HEK293 (cell line): ENCODE measurements at regions not wholly inside any gene's neighbourhood (a gene's known extent, or its start where the extent isn't known, plus 50 kb on each side); places are given as distances from the start of the nearest gene placed in this dataset.

Source experiments
- TF ChIP-seq, protein P1 (sequence below): fragments of 450-650 bp; formaldehyde crosslinking; IDR thresholded peaks from 2 replicates; pipeline ENCODE4 v1.5.1; 2016; ENCODE audit warnings: missing biosample characterization, missing genetic modification characterization
- TF ChIP-seq, protein P2 (sequence below): fragments of 450-650 bp; formaldehyde crosslinking; IDR thresholded peaks from 2 replicates; pipeline ENCODE4 v1.5.1; 2016; ENCODE audit warnings: missing biosample characterization, missing genetic modification characterization

DNA sequence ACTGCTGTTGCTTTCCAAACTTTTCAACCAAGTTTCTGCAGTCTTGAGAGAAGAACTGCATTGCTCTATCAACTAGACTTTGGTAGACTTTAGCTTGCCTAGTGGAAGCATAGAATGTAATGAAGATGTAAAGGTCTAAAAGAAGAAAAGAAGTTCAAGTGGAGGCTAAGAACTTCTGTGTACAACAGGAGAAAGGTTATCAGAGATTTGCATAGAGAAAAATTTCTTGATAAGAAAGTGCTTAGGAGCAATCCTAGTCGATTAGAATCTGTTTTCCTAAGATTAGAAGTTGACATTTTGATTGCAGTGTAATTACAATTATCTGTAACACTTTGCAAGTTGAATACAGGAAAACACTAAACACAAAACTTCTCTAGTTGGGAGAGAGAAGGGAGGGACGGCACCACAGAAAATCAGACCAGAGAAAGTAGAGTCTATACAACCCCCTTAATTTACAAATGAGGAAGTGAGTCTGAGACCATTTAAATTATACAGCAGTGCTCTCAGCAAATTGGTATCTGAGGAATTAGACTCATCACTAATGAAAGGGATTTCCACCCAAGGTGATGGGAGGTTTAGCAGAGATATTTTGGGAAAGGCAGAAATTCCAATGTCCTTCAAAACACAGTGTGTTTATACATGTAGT lies 194.3 kb upstream of the MARCKS start:
- TF ChIP-seq, protein P1, sequence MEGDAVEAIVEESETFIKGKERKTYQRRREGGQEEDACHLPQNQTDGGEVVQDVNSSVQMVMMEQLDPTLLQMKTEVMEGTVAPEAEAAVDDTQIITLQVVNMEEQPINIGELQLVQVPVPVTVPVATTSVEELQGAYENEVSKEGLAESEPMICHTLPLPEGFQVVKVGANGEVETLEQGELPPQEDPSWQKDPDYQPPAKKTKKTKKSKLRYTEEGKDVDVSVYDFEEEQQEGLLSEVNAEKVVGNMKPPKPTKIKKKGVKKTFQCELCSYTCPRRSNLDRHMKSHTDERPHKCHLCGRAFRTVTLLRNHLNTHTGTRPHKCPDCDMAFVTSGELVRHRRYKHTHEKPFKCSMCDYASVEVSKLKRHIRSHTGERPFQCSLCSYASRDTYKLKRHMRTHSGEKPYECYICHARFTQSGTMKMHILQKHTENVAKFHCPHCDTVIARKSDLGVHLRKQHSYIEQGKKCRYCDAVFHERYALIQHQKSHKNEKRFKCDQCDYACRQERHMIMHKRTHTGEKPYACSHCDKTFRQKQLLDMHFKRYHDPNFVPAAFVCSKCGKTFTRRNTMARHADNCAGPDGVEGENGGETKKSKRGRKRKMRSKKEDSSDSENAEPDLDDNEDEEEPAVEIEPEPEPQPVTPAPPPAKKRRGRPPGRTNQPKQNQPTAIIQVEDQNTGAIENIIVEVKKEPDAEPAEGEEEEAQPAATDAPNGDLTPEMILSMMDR (tag by site-specific recombination) = no peak
- TF ChIP-seq, protein P2, sequence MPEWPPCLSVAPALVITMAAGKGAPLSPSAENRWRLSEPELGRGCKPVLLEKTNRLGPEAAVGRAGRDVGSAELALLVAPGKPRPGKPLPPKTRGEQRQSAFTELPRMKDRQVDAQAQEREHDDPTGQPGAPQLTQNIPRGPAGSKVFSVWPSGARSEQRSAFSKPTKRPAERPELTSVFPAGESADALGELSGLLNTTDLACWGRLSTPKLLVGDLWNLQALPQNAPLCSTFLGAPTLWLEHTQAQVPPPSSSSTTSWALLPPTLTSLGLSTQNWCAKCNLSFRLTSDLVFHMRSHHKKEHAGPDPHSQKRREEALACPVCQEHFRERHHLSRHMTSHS (tag by site-specific recombination) = no peak
